IMR-90 (cell line): ENCODE measurements at regions not wholly inside any gene's neighbourhood (a gene's known extent, or its start where the extent isn't known, plus 50 kb on each side); places are given as distances from the start of the nearest gene placed in this dataset.

Experiments
- ATAC-seq: fragments of 200-7000 bp; cut with Tn5 transposase; 2 replicates; pipeline ENCODE4 v1.9.1; 2020; ENCODE audit warnings: low read depth, mild to moderate bottlenecking, moderate library complexity
- BruUV-seq: library from RNA; stranded (reverse); fragments of 400-500 nt; replicated peaks from 2 replicates; lab custom pipeline; 2021; lab: Mats Ljungman, UMichigan
- CTCF ChIA-PET: fragments of 300-600 bp; formaldehyde crosslinking; extraction: SDS; loops from one replicate; lab custom pipeline; 2021; ENCODE audit warnings: antibody characterized with exemption; lab: Yijun Ruan, JAX
- POLR2A ChIA-PET: fragments of 300-600 bp; sonication (Branson Sonifier 250); formaldehyde crosslinking; loops from one replicate; lab custom pipeline; 2022; ENCODE audit warnings: antibody characterized with exemption; ENCODE audit not compliant: unreplicated experiment; lab: Charles Lee
- DNase-seq: peaks from one replicate; pipeline ENCODE4 v3.0.0; 2013
- H2AFZ ChIP-seq: replicated peaks from 2 replicates; pipeline ENCODE3; 2013; ENCODE audit warnings: low read length, mild to moderate bottlenecking; ENCODE audit not compliant: poor library complexity
- H2AK5ac ChIP-seq: 2 replicates; pipeline ENCODE4 v1.6.1; 2013; ENCODE audit warnings: low read depth, low read length, inconsistent platforms
- H2AK9ac ChIP-seq: replicated peaks from 2 replicates; pipeline ENCODE3; 2013; ENCODE audit warnings: mild to moderate bottlenecking, low read depth, low read length, moderate library complexity; ENCODE audit not compliant: poor library complexity
- H2BK120ac ChIP-seq: 2 replicates; pipeline ENCODE4 v1.6.1; 2013; ENCODE audit warnings: low read depth, low read length, inconsistent platforms
- H2BK15ac ChIP-seq: 3 replicates; pipeline ENCODE4 v1.6.1; 2013; ENCODE audit warnings: low read depth, low read length, inconsistent platforms
- H2BK20ac ChIP-seq: 2 replicates; pipeline ENCODE4 v1.6.1; 2013; ENCODE audit warnings: low read depth, mild to moderate bottlenecking, inconsistent platforms, low read length, moderate library complexity
- H2BK5ac ChIP-seq: 2 replicates; pipeline ENCODE4 v1.6.1; 2013; ENCODE audit warnings: mild to moderate bottlenecking, low read depth, low read length, inconsistent platforms; ENCODE audit not compliant: poor library complexity, severe bottlenecking
- H3K14ac ChIP-seq: replicated peaks from 2 replicates; pipeline ENCODE4 v1.6.1; 2013; ENCODE audit warnings: low read depth, low read length, inconsistent platforms
- H3K18ac ChIP-seq: 2 replicates; pipeline ENCODE4 v1.6.1; 2013; ENCODE audit warnings: low read depth, low read length, control low read depth
- H3K23ac ChIP-seq: 2 replicates; pipeline ENCODE4 v1.6.1; 2013; ENCODE audit warnings: low read depth, low read length, inconsistent platforms
- H3K27ac ChIP-seq: 2 replicates; pipeline ENCODE4 v1.5.1; 2013; ENCODE audit warnings: mild to moderate bottlenecking, control low read depth, low read length; ENCODE audit not compliant: insufficient read depth
- H3K27me3 ChIP-seq: 2 replicates; pipeline ENCODE4 v1.6.1; 2013; ENCODE audit warnings: low read length; ENCODE audit not compliant: control insufficient read depth, insufficient read depth
- H3K36me3 ChIP-seq: 2 replicates; pipeline ENCODE4 v1.6.1; 2013; ENCODE audit warnings: low read length, mixed read lengths; ENCODE audit not compliant: control insufficient read depth, insufficient read depth
- H3K4ac ChIP-seq: 2 replicates; pipeline ENCODE4 v1.6.1; 2013; ENCODE audit warnings: low read depth, low read length, inconsistent platforms
- H3K4me1 ChIP-seq: 2 replicates; pipeline ENCODE4 v1.6.1; 2013; ENCODE audit warnings: low read length, mixed read lengths; ENCODE audit not compliant: control insufficient read depth, insufficient read depth
- H3K4me2 ChIP-seq: 2 replicates; pipeline ENCODE4 v1.6.1; 2013; ENCODE audit warnings: low read depth, mild to moderate bottlenecking, control low read depth, low read length, moderate library complexity
- H3K4me3 ChIP-seq: 2 replicates; pipeline ENCODE4 v1.5.1; 2013; ENCODE audit warnings: low read depth, mild to moderate bottlenecking, control low read depth, low read length, moderate library complexity; ENCODE audit not compliant: insufficient read depth
- H3K56ac ChIP-seq: 2 replicates; pipeline ENCODE4 v1.6.1; 2013; ENCODE audit warnings: low read length, inconsistent platforms; ENCODE audit not compliant: insufficient read depth; ENCODE audit errors: extremely low read depth
- H3K79me1 ChIP-seq, 2 experiments: 2 replicates each; pipeline ENCODE4 v1.6.1; 2013; ENCODE audit warnings: low read length in 2 of 2, inconsistent platforms in 1 of 2, low read depth in 1 of 2
- H3K9ac ChIP-seq: 2 replicates; pipeline ENCODE4 v1.6.1; 2013; ENCODE audit warnings: low read depth, low read length, control low read depth
- H3K9me1 ChIP-seq: 2 replicates; pipeline ENCODE4 v1.6.1; 2013; ENCODE audit warnings: low read length, inconsistent platforms; ENCODE audit not compliant: insufficient read depth
- H3K9me3 ChIP-seq: 2 replicates; pipeline ENCODE4 v1.6.1; 2013; ENCODE audit warnings: low read length; ENCODE audit not compliant: control insufficient read depth, insufficient read depth
- H4K20me1 ChIP-seq: 2 replicates; pipeline ENCODE4 v1.6.1; 2013; ENCODE audit warnings: low read length, inconsistent platforms; ENCODE audit not compliant: insufficient read depth
- H4K5ac ChIP-seq: 2 replicates; pipeline ENCODE4 v1.6.1; 2013; ENCODE audit warnings: mild to moderate bottlenecking, low read depth, low read length, control low read depth
- H4K8ac ChIP-seq, 2 experiments: 2 replicates each; pipeline ENCODE4 v1.6.1; 2013; ENCODE audit warnings: low read depth in 2 of 2, low read length in 2 of 2, control low read depth in 1 of 2, inconsistent platforms in 1 of 2
- H4K91ac ChIP-seq: 2 replicates; pipeline ENCODE4 v1.6.1; 2013; ENCODE audit warnings: low read depth, low read length, inconsistent platforms; ENCODE audit not compliant: insufficient read depth
- ELK1 ChIP-seq: fragments of 150-350 bp; IDR thresholded peaks from 2 replicates; pipeline ENCODE4 v1.6.1; 2016; ENCODE audit warnings: low read depth, mild to moderate bottlenecking, low read length, moderate library complexity, borderline replicate concordance
- MAFK ChIP-seq: IDR thresholded peaks from 2 replicates; pipeline ENCODE4 v1.6.1; 2012; ENCODE audit warnings: low read depth, low read length, improper control_type of control experiment
- dilution Hi-C: fragments of 300-500 bp; cut with HindIII; formaldehyde crosslinking; loops from one replicate; pipeline ENCODE4 v1.14.3; 2018; ENCODE audit warnings: low sequenced_read_pairs; ENCODE audit not compliant: unreplicated experiment
- in situ Hi-C: fragments of 300-500 bp; cut with MboI; formaldehyde crosslinking; loops from 3 replicates; pipeline ENCODE4 v1.14.3; 2019; ENCODE audit warnings: low sequenced_read_pairs, inconsistent platforms, mixed read lengths
- intact Hi-C: fragments of 100-400 bp; cut with micrococcal nuclease; formaldehyde crosslinking; loops from 2 replicates; pipeline ENCODE4 v1.10.0; 2022

- Histone ChIP-seq H3K18ac (peak overlapping the region; percentile 90), H4K5ac (peak overlapping the region; percentile 53; the same call in 1 of the 2 replicates), H2BK5ac (peak overlapping the region; percentile 81), H3K9me1 (peaks cover 2% of the 10 kb centered on the region; the same call in 1 of the 2 replicates), H3K27ac (no peak overlapping the region), H3K4me2 (no peak overlapping the region; the same call in 1 of the 2 replicates), H2AK9ac (no peak overlapping the region), H3K9ac (no peak overlapping the region), H3K23ac (peak overlapping the region; percentile 88), H3K79me1 (no peaks in the 10 kb centered on the region), H3K14ac (peak overlapping the region; percentile 80; the same call in 1 of the 2 replicates), H2BK15ac (peak overlapping the region; percentile 23; the same call in 1 of the 3 replicates), H3K9me3 (no peaks in the 10 kb centered on the region), H2AFZ (no peak overlapping the region), H3K4me1 (peaks cover 3% of the 10 kb centered on the region; the same call in 1 of the 2 replicates), H3K56ac (peak overlapping the region; percentile 32; the same call in 1 of the 2 replicates), H3K27me3 (no peaks in the 10 kb centered on the region), H2BK20ac (peak overlapping the region; percentile 88; the same call in 1 of the 2 replicates), H4K8ac (0 out of 4 replicates have a peak overlapping the region, but pooled peaks of 1 of the 2 experiments have one; percentile 6), H2AK5ac (0 out of 2 replicates have a peak overlapping the region, but pooled peaks have one; percentile 7), H4K20me1 (no peaks in the 10 kb centered on the region), H2BK120ac (peak overlapping the region; percentile 71), H3K4ac (peak overlapping the region; percentile 39; the same call in 1 of the 2 replicates), H3K36me3 (no peaks in the 10 kb centered on the region), H4K91ac (peak overlapping the region; percentile 67), H3K4me3 (no peak overlapping the region)
- POLR2A ChIA-PET = interaction anchor here (1.1 kb wide), 1 partner anchor 1101 kb away, joined by 6 read pairs; no protein-coding TSS in a partner anchor
- DNase-seq = no peak
- CTCF ChIA-PET = interaction anchor here (0.9 kb wide), 1 partner anchor 12 kb away, joined by 3 read pairs; no protein-coding TSS in a partner anchor
- no TSS peak for BruUV-seq
- intact Hi-C loops (no loop called here), dilution Hi-C loops (no loop called here), in situ Hi-C loops (no loop called here)
- no peak for TF ChIP-seq ELK1
- peak; percentile 72 for TF ChIP-seq MAFK
- ATAC-seq = peak; percentile 11; the same call in 1 of the 2 replicates
Observed at GRCh38 chr6:74103417-74103816, 407.4 kb downstream of the CD109 start.
